T47D (cell line): ENCODE measurements at regions not wholly inside any gene's neighbourhood (a gene's known extent, or its start where the extent isn't known, plus 50 kb on each side); places are given as distances from the start of the nearest gene placed in this dataset.

Source experiments
- DNase-seq, 2 experiments: peaks; one replicate each; pipeline versions ENCODE4 v3.0.0 to v3.0.0-alpha.2; 2011 to 2012; ENCODE audit warnings: low read depth in 1 of 2, low spot score in 1 of 2
- JUND ChIP-seq: IDR thresholded peaks from 2 replicates; pipeline ENCODE4 v1.6.1; 2012; ENCODE audit warnings: low read depth
- in situ Hi-C: cut with HindIII; loops from 2 replicates; pipeline ENCODE4 v1.10.0; 2016; ENCODE audit warnings: low sequenced_read_pairs, low pct_unique_long_range_greater_than_20kb

- no peak for TF ChIP-seq JUND
- DNase-seq: no peak
- in situ Hi-C loops: no loop called here
Measured at GRCh38 chr7:12889391-12889790, 202.0 kb downstream of the ARL4A start.

GRCh38 chr7:12890586-12890985 is 203.2 kb downstream of the ARL4A start:
- DNase-seq: no peak
- in situ Hi-C loops: no loop called here
- TF ChIP-seq JUND: no peak

DNA sequence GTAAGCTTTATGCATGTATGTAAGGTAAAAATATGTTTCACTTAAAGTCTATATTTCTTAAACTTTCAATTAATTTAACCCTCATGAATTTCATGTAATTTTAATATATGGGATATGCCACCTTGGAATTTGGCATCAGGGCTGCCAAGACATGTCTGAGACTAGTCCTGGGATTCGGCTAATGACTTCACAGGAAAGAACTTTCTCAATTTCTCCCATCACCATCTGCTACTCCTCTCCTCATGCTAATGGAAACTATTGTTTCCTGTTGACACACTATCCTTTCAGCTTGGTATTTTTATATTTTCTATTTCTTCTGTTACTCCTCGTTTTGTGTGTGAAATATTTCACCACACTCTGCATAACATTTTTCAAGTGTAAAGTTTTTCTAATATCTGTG is 205.9 kb downstream of the ARL4A start:
- in situ Hi-C loops: no loop called here
- TF ChIP-seq JUND: no peak
- no peak for DNase-seq

GRCh38 chr7:12895296-12895695 is 207.9 kb downstream of the ARL4A start:
- no peak for DNase-seq
- no peak for TF ChIP-seq JUND
- in situ Hi-C loops: no loop called here

DNA sequence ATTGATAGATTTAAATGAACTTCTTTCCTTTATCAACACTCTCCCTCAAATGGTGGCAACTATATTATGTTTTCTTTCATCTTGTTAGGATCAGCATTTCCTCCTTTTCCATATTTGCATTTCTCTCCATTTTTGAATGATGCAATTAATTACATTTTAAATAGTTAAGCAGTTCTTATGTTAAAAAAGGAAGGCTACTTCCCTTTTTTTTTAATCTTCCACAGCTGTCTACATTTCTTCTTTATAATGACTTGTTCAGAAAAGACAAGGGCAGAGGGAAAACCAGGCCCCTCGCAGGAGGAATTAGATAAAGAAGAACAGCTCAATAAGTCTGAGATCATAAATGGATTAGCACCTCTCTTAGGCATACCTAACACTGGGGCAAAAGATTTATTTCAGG is 208.9 kb downstream of the ARL4A start:
- no peak for TF ChIP-seq JUND
- in situ Hi-C loops: no loop called here
- DNase-seq: no peak

DNA sequence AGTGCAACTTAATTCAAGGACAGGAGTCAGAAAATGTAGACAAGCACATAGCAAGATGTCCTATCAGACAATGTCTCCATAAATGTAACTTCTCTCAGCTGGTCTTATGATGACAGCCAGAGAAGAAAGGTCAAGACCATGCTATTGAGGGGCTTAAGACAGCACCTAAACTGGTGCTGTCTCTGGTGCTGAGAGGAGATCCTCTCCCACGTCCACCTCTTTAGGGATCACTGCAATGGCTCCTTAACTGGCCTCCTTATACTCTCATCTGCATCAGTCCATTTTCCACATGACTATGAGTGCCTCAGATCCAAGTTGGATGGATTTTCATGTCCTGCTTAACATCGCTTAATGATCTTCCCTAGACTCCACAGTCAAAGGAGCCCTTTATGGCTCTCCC is 210.6 kb downstream of the ARL4A start:
- in situ Hi-C loops: no loop called here
- no peak for TF ChIP-seq JUND
- DNase-seq: no peak

DNA sequence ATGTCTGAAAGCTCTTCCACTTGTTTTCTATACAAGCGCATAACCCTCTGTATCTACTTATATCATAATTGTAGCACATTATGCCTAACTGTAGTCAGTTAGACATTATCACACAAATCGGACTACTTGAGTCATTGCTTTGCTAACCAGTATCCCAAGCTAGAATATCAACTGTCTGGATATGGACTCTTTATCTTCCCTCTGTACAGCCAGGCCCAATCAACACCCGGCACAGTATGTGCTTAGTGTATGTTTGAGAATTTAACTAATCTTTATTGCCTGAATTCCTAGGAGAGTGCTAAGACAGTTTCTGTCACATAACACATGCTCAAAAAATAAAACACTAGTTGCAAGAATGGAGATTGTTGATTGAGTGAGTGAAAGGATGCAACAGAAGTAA is 211.2 kb downstream of the ARL4A start:
- TF ChIP-seq JUND: no peak
- in situ Hi-C loops: no loop called here
- no peak for DNase-seq

GRCh38 chr7:12905671-12906070 is 218.2 kb downstream of the ARL4A start:
- no peak for TF ChIP-seq JUND
- in situ Hi-C loops: no loop called here
- no peak for DNase-seq

DNA sequence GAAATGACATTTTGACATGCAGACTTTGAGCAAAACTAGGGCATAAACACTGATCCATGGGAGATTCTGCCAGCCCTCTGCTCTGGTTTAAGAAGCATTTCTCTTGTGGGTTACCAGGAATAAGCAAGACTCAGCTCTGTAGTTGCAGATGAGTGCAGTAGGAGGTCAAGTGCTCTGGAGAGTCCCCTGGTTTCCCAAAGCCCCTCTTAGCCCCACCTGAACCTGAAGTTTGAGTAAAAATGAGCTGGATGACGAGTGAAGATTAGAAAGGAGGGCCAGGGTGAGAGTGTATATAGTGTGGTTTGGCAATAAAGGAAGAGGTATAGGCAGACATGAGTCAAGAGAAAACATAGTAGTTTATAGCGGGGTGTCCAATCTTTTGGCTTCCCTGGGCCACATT is 220.3 kb downstream of the ARL4A start:
- no peak for TF ChIP-seq JUND
- no peak for DNase-seq
- in situ Hi-C loops: no loop called here

- no peak for DNase-seq
- in situ Hi-C loops: no loop called here
- TF ChIP-seq JUND: no peak
Measured at GRCh38 chr7:12909483-12909882, 222.1 kb downstream of the ARL4A start.

DNA sequence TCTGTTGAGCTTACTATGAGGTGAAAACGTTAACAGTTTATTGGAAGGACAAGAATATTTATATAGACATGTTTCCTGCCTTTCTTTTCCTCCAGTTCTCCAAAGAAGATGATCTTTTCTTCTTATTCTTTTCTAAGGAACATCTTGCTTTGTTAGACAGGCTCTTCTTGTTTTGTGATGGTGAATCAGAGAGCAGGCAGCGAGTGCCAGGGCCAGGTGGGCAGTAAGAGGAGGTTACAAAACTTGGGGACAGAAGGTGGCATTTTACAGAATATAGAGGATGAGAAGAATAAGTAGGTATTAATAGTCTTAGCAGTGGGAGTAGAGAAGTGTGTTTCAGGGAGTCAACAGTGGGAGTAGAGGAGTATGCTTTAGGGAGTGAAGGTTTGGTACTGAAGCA is 223.6 kb downstream of the ARL4A start:
- in situ Hi-C loops: no loop called here
- no peak for TF ChIP-seq JUND
- DNase-seq: no peak

DNA sequence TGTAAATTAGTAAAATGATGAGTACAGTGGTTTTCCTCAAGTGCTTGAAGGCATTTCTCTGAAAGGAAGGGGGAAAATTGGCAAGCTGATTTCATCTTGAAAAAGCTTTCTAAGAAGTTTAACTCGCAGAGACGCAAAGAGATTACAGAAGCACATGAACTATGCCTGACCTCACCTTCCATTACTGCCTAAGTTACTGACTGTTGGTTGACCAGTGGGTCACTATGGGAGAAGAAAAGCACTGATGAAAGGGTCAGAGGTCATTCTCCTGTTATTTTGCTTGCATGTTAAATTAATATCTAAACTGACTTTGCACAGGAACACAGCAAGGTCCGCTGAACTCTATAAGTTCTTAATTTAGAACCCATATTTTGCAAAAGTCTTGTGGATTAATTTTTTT is 225.6 kb downstream of the ARL4A start:
- no peak for DNase-seq
- in situ Hi-C loops: no loop called here
- no peak for TF ChIP-seq JUND

GRCh38 chr7:12917801-12918200 is 230.4 kb downstream of the ARL4A start:
- in situ Hi-C loops: no loop called here
- no peak for TF ChIP-seq JUND
- DNase-seq: no peak

DNA sequence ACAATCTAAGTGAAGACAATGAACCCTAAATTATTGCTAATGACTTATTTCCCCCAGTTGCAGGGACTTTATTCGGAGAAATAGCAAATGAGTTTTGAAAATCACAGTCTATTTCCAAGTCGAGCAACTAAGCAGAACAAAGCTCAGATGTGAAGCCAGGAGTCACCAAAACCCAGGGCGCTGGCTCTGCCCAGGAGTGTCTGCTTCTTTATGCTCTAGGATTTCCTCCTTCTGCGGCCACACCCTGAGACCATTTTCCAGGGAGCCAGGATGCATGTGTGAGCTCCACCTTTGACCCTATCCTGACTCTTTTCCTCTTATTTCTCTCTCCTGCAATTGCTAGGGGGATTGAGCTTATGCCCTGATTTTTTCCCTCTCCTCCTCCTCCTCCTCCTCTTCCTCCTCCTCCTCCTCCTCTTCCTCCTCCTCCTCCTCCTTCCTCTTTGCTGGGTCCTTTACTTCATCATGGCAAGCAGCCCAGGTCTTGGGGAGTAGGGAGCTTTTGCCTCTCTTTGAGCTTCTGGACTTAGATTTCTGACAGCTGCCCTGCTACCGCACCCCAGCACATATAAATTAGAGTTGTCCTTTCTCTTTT is 234.4 kb downstream of the ARL4A start:
- no peak for DNase-seq
- no peak for TF ChIP-seq JUND
- in situ Hi-C loops: no loop called here
